H9 (cell line): ENCODE measurements at regions not wholly inside any gene's neighbourhood (a gene's known extent, or its start where the extent isn't known, plus 50 kb on each side); places are given as distances from the start of the nearest gene placed in this dataset.

Experiments used
- DNase-seq: peaks from one replicate; pipeline ENCODE4 v3.0.0-alpha.2; 2017
- H2AFZ ChIP-seq: one replicate; pipeline ENCODE4 v1.6.1; 2013; ENCODE audit warnings: mild to moderate bottlenecking, low read length, control low read depth, moderate library complexity
- H2AK5ac ChIP-seq: 2 replicates; pipeline ENCODE4 v1.6.1; 2013; ENCODE audit warnings: low read length, control low read depth, mixed read lengths; ENCODE audit not compliant: insufficient read length
- H2BK120ac ChIP-seq: one replicate; pipeline ENCODE4 v1.6.1; 2013; ENCODE audit warnings: low read depth, mild to moderate bottlenecking, low read length, control low read depth, inconsistent platforms; ENCODE audit not compliant: poor library complexity, severe bottlenecking
- H2BK12ac ChIP-seq: 2 replicates; pipeline ENCODE4 v1.6.1; 2013; ENCODE audit warnings: low read length, control low read depth, mixed read lengths, low read depth; ENCODE audit not compliant: insufficient read length
- H2BK15ac ChIP-seq: 2 replicates; pipeline ENCODE4 v1.6.1; 2013; ENCODE audit warnings: low read depth, low read length, control low read depth
- H2BK20ac ChIP-seq: one replicate; pipeline ENCODE4 v1.6.1; 2013; ENCODE audit warnings: low read depth, mild to moderate bottlenecking, low read length, control low read depth, inconsistent platforms; ENCODE audit not compliant: poor library complexity, severe bottlenecking
- H2BK5ac ChIP-seq: 2 replicates; pipeline ENCODE4 v1.6.1; 2013; ENCODE audit warnings: low read length, control low read depth, mixed read lengths; ENCODE audit not compliant: insufficient read length
- H3K14ac ChIP-seq: 2 replicates; pipeline ENCODE4 v1.6.1; 2013; ENCODE audit warnings: low read length, control low read depth; ENCODE audit not compliant: insufficient read depth
- H3K18ac ChIP-seq: 2 replicates; pipeline ENCODE4 v1.6.1; 2013; ENCODE audit warnings: low read depth, mild to moderate bottlenecking, mixed read lengths, low read length, control low read depth; ENCODE audit not compliant: insufficient read length
- H3K23ac ChIP-seq: 2 replicates; pipeline ENCODE4 v1.6.1; 2013; ENCODE audit warnings: low read length, control low read depth, mixed read lengths, low read depth; ENCODE audit not compliant: insufficient read length
- H3K23me2 ChIP-seq: 2 replicates; pipeline ENCODE4 v1.6.1; 2013; ENCODE audit warnings: low read depth, mild to moderate bottlenecking, mixed read lengths, low read length, control low read depth; ENCODE audit not compliant: insufficient read length, poor library complexity, severe bottlenecking
- H3K27ac ChIP-seq: 2 replicates; pipeline ENCODE4 v1.5.1; 2013; ENCODE audit warnings: low read length, control low read depth, mixed read lengths, low read depth; ENCODE audit not compliant: insufficient read length
- H3K27me3 ChIP-seq: 2 replicates; pipeline ENCODE4 v1.6.1; 2013; ENCODE audit warnings: low read length, control low read depth, inconsistent platforms; ENCODE audit not compliant: insufficient read depth
- H3K4ac ChIP-seq: 2 replicates; pipeline ENCODE4 v1.6.1; 2013; ENCODE audit warnings: low read depth, mild to moderate bottlenecking, control low read depth, inconsistent platforms, low read length, moderate library complexity
- H3K4me1 ChIP-seq: 2 replicates; pipeline ENCODE4 v1.6.1; 2013; ENCODE audit warnings: low read length, control low read depth, inconsistent platforms; ENCODE audit not compliant: insufficient read depth
- H3K4me2 ChIP-seq: 2 replicates; pipeline ENCODE4 v1.6.1; 2013; ENCODE audit warnings: low read length, control low read depth, mixed read lengths; ENCODE audit not compliant: insufficient read length, insufficient read depth
- H3K56ac ChIP-seq: 2 replicates; pipeline ENCODE4 v1.6.1; 2013; ENCODE audit warnings: low read depth, mild to moderate bottlenecking, mixed read lengths, low read length, control low read depth; ENCODE audit not compliant: insufficient read length
- H3K79me1 ChIP-seq: 2 replicates; pipeline ENCODE4 v1.6.1; 2013; ENCODE audit warnings: low read depth, mild to moderate bottlenecking, moderate library complexity, low read length, control low read depth, inconsistent platforms; ENCODE audit not compliant: insufficient read depth, poor library complexity, severe bottlenecking
- H3K79me2 ChIP-seq: 2 replicates; pipeline ENCODE4 v1.6.1; 2013; ENCODE audit warnings: low read length, control low read depth, inconsistent platforms; ENCODE audit not compliant: insufficient read depth
- H3K9ac ChIP-seq: 2 replicates; pipeline ENCODE4 v1.6.1; 2013; ENCODE audit warnings: low read length, control low read depth, mixed read lengths; ENCODE audit not compliant: insufficient read length; ENCODE audit errors: extremely low read depth
- H3K9me3 ChIP-seq: one replicate; pipeline ENCODE4 v1.6.1; 2013; ENCODE audit warnings: low read depth, low read length, inconsistent platforms; ENCODE audit not compliant: control insufficient read depth
- H3T11ph ChIP-seq: one replicate; pipeline ENCODE4 v1.6.1; 2013; ENCODE audit warnings: mild to moderate bottlenecking, low read length, control low read depth, inconsistent platforms
- H4K20me1 ChIP-seq: one replicate; pipeline ENCODE4 v1.6.1; 2013; ENCODE audit not compliant: control insufficient read depth, insufficient read length, insufficient read depth
- H4K5ac ChIP-seq: 2 replicates; pipeline ENCODE4 v1.6.1; 2013; ENCODE audit warnings: low read depth, mild to moderate bottlenecking, mixed read lengths, low read length, control low read depth; ENCODE audit not compliant: insufficient read length
- H4K8ac ChIP-seq: replicated peaks from 2 replicates; pipeline ENCODE4 v1.6.1; 2013; ENCODE audit warnings: low read length, control low read depth, mixed read lengths, low read depth; ENCODE audit not compliant: insufficient read length
- H4K91ac ChIP-seq: 2 replicates; pipeline ENCODE4 v1.6.1; 2013; ENCODE audit warnings: low read depth, mild to moderate bottlenecking, moderate library complexity, mixed read lengths, low read length, control low read depth; ENCODE audit not compliant: insufficient read length
- H3K27ac Mint-ChIP-seq, 3 experiments: 2 replicates in 2 of 3; 3 replicates in 1 of 3; pipeline ENCODE4 v1.8.0; 2020 to 2021; ENCODE audit warnings: mixed read lengths in 3 of 3, mild to moderate bottlenecking in 1 of 3, moderate library complexity in 1 of 3
- H3K27me3 Mint-ChIP-seq: 2 replicates; pipeline ENCODE4 v1.8.0; 2021; ENCODE audit warnings: low read depth, mild to moderate bottlenecking, moderate library complexity, mixed read lengths
- H3K36me3 Mint-ChIP-seq, 3 experiments: 2 replicates in 2 of 3; 3 replicates in 1 of 3; pipeline ENCODE4 v1.8.0; 2020 to 2021; ENCODE audit warnings: low read depth in 3 of 3, mixed read lengths in 3 of 3; ENCODE audit not compliant: insufficient read depth in 1 of 3
- H3K4me1 Mint-ChIP-seq, 2 experiments: 2 replicates each; pipeline ENCODE4 v1.8.0; 2020; ENCODE audit warnings: mixed read lengths in 2 of 2
- H3K4me3 Mint-ChIP-seq, 2 experiments: 2 replicates in 1 of 2; 3 replicates in 1 of 2; pipeline ENCODE4 v1.8.0; 2020 to 2021; ENCODE audit warnings: mild to moderate bottlenecking in 2 of 2, mixed read lengths in 2 of 2, moderate library complexity in 1 of 2
- H3K9me3 Mint-ChIP-seq, 2 experiments: 2 replicates in 1 of 2; 3 replicates in 1 of 2; pipeline ENCODE4 v1.8.0; 2020; ENCODE audit warnings: mild to moderate bottlenecking in 2 of 2, mixed read lengths in 2 of 2, moderate library complexity in 1 of 2
- CTCF ChIP-seq: fragments of 200-600 bp; sonication (generic); conservative IDR thresholded peaks from 3 replicates; pipeline ENCODE4 v1.8.0; 2021; ENCODE audit warnings: antibody characterized with exemption, mild to moderate bottlenecking
- WGBS: extraction: QIAGEN DNeasy Blood & Tissue Kit; methylation state at CpG from one replicate; pipeline ENCODE4 v1.1.7; 2013; ENCODE audit warnings: missing lambda C conversion rate, low lambda C conversion rate, mixed read lengths; ENCODE audit not compliant: insufficient read length; ENCODE audit errors: extremely low coverage; 5-methylcytosine and 5-hydroxymethylcytosine counted together

- Histone ChIP-seq H3K27ac (no peak overlapping the region), H4K91ac (no peak overlapping the region), H3K79me2 (no peaks in the 10 kb centered on the region; the same call in 1 of the 2 replicates), H2BK20ac (no peak overlapping the region), H2BK12ac (no peak overlapping the region), H3K23me2 (no peaks in the 10 kb centered on the region), H3K56ac (no peak overlapping the region), H4K8ac (no peak overlapping the region), H2AFZ (no peak overlapping the region), H3T11ph (no peak overlapping the region), H4K20me1 (no peaks in the 10 kb centered on the region), H3K18ac (no peak overlapping the region), H2BK5ac (no peak overlapping the region), H3K23ac (no peak overlapping the region), H3K27me3 (no peaks in the 10 kb centered on the region), H2BK15ac (no peak overlapping the region), H3K9ac (no peak overlapping the region), H3K4me1 (no peaks in the 10 kb centered on the region), H2BK120ac (no peak overlapping the region), H3K14ac (no peak overlapping the region), H3K4me2 (no peak overlapping the region), H3K9me3 (no peaks in the 10 kb centered on the region), H3K79me1 (no peaks in the 10 kb centered on the region), H3K4ac (no peak overlapping the region), H4K5ac (no peak overlapping the region), H2AK5ac (no peak overlapping the region)
- TF ChIP-seq CTCF, result no peak
- Mint-ChIP-seq H3K27me3 (peaks cover 5% of the 10 kb centered on the region), H3K4me3 (no peak overlapping the region), H3K9me3 (peaks cover 0 to 2% of the 10 kb centered on the region in 2 experiments; a peak in 4 of 5 replicates), H3K36me3 (no peaks in the 10 kb centered on the region), H3K27ac (no peak overlapping the region), H3K4me1 (peaks cover 0 to 3% of the 10 kb centered on the region in 2 experiments; a peak in 1 of 4 replicates)
- WGBS, result no CpG with 5 or more reads among the region's 9 CpGs
- no peak for DNase-seq
These were observed 90.9 kb downstream of the SYNE3 start for GRCh38 chr14:95425369-95426115.
